ENCODE measurements at regions not wholly inside any gene's neighbourhood (a gene's known extent, or its start where the extent isn't known, plus 50 kb on each side); places are given as distances from the start of the nearest gene placed in this dataset.

DNA sequence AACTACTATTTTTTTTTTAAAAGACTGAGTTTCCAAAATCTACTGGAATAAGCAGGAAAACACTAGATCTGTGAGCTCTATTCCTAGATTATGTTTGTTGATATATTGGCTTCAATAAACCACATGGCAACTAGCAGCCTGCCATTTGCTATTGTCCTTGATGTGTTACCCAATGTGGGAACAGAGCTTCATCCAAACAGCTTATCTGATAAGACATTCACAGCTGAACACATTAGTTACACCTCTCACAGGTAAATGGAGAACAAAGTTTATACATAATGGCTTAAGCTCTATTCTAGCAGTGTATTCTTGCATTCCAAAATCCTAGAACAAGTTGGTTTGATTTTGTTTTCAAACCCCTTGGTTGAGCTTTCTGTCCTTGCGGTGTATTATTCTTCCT, 642.1 kb downstream of the TLE1 start:
- no peaks in the 10 kb centered on the region for H3K9me3 ChIP-seq (ENCODE audit: low read length)
- ATAC-seq: no peak
- no peak for FAIRE-seq
- no peak overlapping the region for H2AFZ ChIP-seq (ENCODE audit: low read length)
- no peaks in the 10 kb centered on the region for H3K79me2 ChIP-seq (ENCODE audit: insufficient read depth, low read length)
- no peak overlapping the region for H3K4me2 ChIP-seq (ENCODE audit: low read depth, low read length)
- H3K4me1 ChIP-seq (ENCODE audit: insufficient read depth, low read length): no peaks in the 10 kb centered on the region
- 0% methylated on average over 1 of the region's 1 CpG for WGBS (ENCODE audit: low lambda C conversion rate)
- DNase-seq (ENCODE audit: low spot score): no peak
- no peak overlapping the region for H3K9ac ChIP-seq (ENCODE audit: insufficient read depth, low read depth, low read length)
- TF ChIP-seq, protein P1, sequence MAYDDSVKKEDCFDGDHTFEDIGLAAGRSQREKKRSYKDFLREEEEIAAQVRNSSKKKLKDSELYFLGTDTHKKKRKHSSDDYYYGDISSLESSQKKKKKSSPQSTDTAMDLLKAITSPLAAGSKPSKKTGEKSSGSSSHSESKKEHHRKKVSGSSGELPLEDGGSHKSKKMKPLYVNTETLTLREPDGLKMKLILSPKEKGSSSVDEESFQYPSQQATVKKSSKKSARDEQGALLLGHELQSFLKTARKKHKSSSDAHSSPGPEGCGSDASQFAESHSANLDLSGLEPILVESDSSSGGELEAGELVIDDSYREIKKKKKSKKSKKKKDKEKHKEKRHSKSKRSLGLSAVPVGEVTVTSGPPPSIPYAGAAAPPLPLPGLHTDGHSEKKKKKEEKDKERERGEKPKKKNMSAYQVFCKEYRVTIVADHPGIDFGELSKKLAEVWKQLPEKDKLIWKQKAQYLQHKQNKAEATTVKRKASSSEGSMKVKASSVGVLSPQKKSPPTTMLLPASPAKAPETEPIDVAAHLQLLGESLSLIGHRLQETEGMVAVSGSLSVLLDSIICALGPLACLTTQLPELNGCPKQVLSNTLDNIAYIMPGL (CRISPR knock-in tag; IDR thresholded peaks at IDR 0.05; ENCODE audit: borderline replicate concordance in 1 of 2, low read depth in 1 of 2): no peak
- no peak for TF ChIP-seq KAT7 (CRISPR knock-in tag; IDR thresholded peaks at IDR 0.05; ENCODE audit: borderline replicate concordance)
- H3K4me3 ChIP-seq (replicated peaks in 1 of 3; ENCODE audit: insufficient read depth in 1 of 3, low read depth in 2 of 3, low read length in 3 of 3): no peak overlapping the region
- in situ Hi-C loops (cut with HindIII; ENCODE audit: extremely low pct_ligation_motif_present, low pct_unique_long_range_greater_than_20kb): no loop called here
- no peaks in the 10 kb centered on the region for H3K27me3 ChIP-seq (ENCODE audit: control insufficient read depth in 1 of 2, insufficient read depth in 2 of 2, low read length in 2 of 2)
- no TSS peak for BruUV-seq (replicated peaks)
- H3K27ac ChIP-seq (ENCODE audit: extremely low read length, insufficient read depth, low read length): no peak overlapping the region
- CTCF ChIA-PET (ENCODE audit: low intra/inter-chr PET ratio, low total read pairs): no interaction called here
- no peaks in the 10 kb centered on the region for H4K20me1 ChIP-seq (ENCODE audit: insufficient read depth, low read length)
- intact Hi-C loops (cut with micrococcal nuclease; ENCODE audit: unreplicated experiment): no loop called here
- no peaks in the 10 kb centered on the region for H3K36me3 ChIP-seq (replicated peaks in 1 of 2; ENCODE audit: control insufficient read depth in 1 of 2, insufficient read depth in 2 of 2, low read length in 2 of 2)
- POLR2A ChIA-PET: no interaction called here

DNA sequence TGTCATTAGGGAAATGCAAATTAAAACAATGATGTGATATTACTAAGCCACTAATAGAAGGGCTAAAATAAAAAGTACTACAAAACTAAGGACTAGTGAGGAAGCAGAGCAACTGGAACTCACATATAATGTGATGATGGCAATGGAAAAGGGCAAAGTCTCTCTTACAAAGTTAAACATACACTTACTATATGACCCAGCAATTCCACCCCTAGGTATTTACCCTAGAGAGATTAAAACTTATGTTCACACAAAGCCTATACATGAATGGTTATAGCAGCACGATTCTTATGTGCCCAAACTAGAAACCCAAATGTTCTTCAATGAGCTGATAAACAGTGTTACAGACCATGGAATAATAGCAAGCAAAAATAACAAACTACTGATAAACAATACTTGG, 643.7 kb downstream of the TLE1 start:
- Histone ChIP-seq H2AFZ (ENCODE audit: low read length) (no peak overlapping the region), H3K9me3 (ENCODE audit: low read length) (no peaks in the 10 kb centered on the region), H3K36me3 (replicated peaks in 1 of 2; ENCODE audit: control insufficient read depth in 1 of 2, insufficient read depth in 2 of 2, low read length in 2 of 2) (no peaks in the 10 kb centered on the region), H3K4me3 (replicated peaks in 1 of 3; ENCODE audit: insufficient read depth in 1 of 3, low read depth in 2 of 3, low read length in 3 of 3) (no peak overlapping the region), H3K27me3 (ENCODE audit: control insufficient read depth in 1 of 2, insufficient read depth in 2 of 2, low read length in 2 of 2) (no peaks in the 10 kb centered on the region), H4K20me1 (ENCODE audit: insufficient read depth, low read length) (no peaks in the 10 kb centered on the region), H3K79me2 (ENCODE audit: insufficient read depth, low read length) (no peaks in the 10 kb centered on the region), H3K27ac (ENCODE audit: extremely low read length, insufficient read depth, low read length) (no peak overlapping the region), H3K4me1 (ENCODE audit: insufficient read depth, low read length) (no peaks in the 10 kb centered on the region), H3K9ac (ENCODE audit: insufficient read depth, low read depth, low read length) (no peak overlapping the region), H3K4me2 (ENCODE audit: low read depth, low read length) (no peak overlapping the region)
- WGBS (ENCODE audit: low lambda C conversion rate): 0% methylated on average over 1 of the region's 1 CpG
- FAIRE-seq (no peak), DNase-seq (ENCODE audit: low spot score) (no peak), ATAC-seq (no peak)
- intact Hi-C loops (cut with micrococcal nuclease; ENCODE audit: unreplicated experiment) (no loop called here), in situ Hi-C loops (cut with HindIII; ENCODE audit: extremely low pct_ligation_motif_present, low pct_unique_long_range_greater_than_20kb) (no loop called here)
- ChIA-PET CTCF (ENCODE audit: low intra/inter-chr PET ratio, low total read pairs) (no interaction called here), POLR2A (no interaction called here)
- TF ChIP-seq ATM (IDR thresholded peaks at IDR 0.05; ENCODE audit: borderline replicate concordance): no peak
- TF ChIP-seq CHCHD3 (CRISPR knock-in tag; IDR thresholded peaks at IDR 0.05): no peak
- no peak for TF ChIP-seq SP4 (CRISPR knock-in tag; IDR thresholded peaks at IDR 0.05)
- no peak for TF ChIP-seq ZNF317 (CRISPR knock-in tag; IDR thresholded peaks at IDR 0.05)
- TF ChIP-seq ARHGAP35 (CRISPR knock-in tag; IDR thresholded peaks at IDR 0.05; ENCODE audit: borderline replicate concordance): no peak
- no peak for TF ChIP-seq MIXL1 (CRISPR knock-in tag; IDR thresholded peaks at IDR 0.05)
- BruUV-seq (replicated peaks): no TSS peak
